Endothelial cell of umbilical vein (primary cell): ENCODE measurements at regions not wholly inside any gene's neighbourhood (a gene's known extent, or its start where the extent isn't known, plus 50 kb on each side); places are given as distances from the start of the nearest gene placed in this dataset.

Experiments used
- BruUV-seq: library from RNA; stranded (reverse); fragments of 400-500 nt; replicated peaks from 2 replicates; lab custom pipeline; 2021; lab: Mats Ljungman, UMichigan
- CTCF ChIA-PET: fragments of 300-600, 350-600 bp; sonication (Branson Sonifier 250); formaldehyde crosslinking; loops from one replicate; lab custom pipeline; 2021; ENCODE audit warnings: antibody characterized with exemption, inconsistent platforms; lab: Charles Lee
- POLR2A ChIA-PET: fragments of 300-600, 350-600 bp; sonication (Branson Sonifier 250); formaldehyde crosslinking; loops from one replicate; lab custom pipeline; 2021; ENCODE audit warnings: antibody characterized with exemption, inconsistent platforms; lab: Charles Lee
- DNase-seq: peaks from one replicate; pipeline ENCODE4 v3.0.0-alpha.2; 2011; ENCODE audit warnings: low read depth, low spot score
- FAIRE-seq: peaks from 2 replicates; lab custom pipeline; 2011; peaks lifted over from hg19 to GRCh38; lab: Jason Lieb, UNC
- H2AFZ ChIP-seq: 2 replicates; pipeline ENCODE4 v1.6.0; 2012; ENCODE audit warnings: low read depth, low read length, control low read depth, inconsistent platforms
- H3K27ac ChIP-seq: 2 replicates; pipeline ENCODE4 v1.5.1; 2011; ENCODE audit warnings: low read depth, mild to moderate bottlenecking, control low read depth, low read length, moderate library complexity; ENCODE audit not compliant: insufficient read depth
- H3K27me3 ChIP-seq, 2 experiments: 2 replicates each; pipeline versions ENCODE4 v1.6.0 to v1.6.1; 2011; ENCODE audit warnings: low read length in 2 of 2, mixed read lengths in 1 of 2; ENCODE audit not compliant: control insufficient read depth in 2 of 2, insufficient read depth in 2 of 2
- H3K36me3 ChIP-seq, 2 experiments: 2 replicates in 1 of 2; 3 replicates in 1 of 2; pipeline ENCODE4 v1.5.1; 2011; ENCODE audit warnings: low read length in 2 of 2, mild to moderate bottlenecking in 1 of 2, moderate library complexity in 1 of 2; ENCODE audit not compliant: control insufficient read depth in 2 of 2, insufficient read depth in 2 of 2; ENCODE audit errors: extremely low read depth in 1 of 2
- H3K4me1 ChIP-seq: 3 replicates; pipeline ENCODE4 v1.5.1; 2011; ENCODE audit warnings: mild to moderate bottlenecking, low read length; ENCODE audit not compliant: control insufficient read depth, insufficient read depth; ENCODE audit errors: extremely low read depth
- H3K4me2 ChIP-seq: 2 replicates; pipeline ENCODE4 v1.6.1; 2011; ENCODE audit warnings: low read length, control low read depth, mixed read lengths; ENCODE audit not compliant: insufficient read depth
- H3K4me3 ChIP-seq, 3 experiments: fragments of 200-600 bp in 1 of 3; sonication (generic), shearing (Covaris generic) in 1 of 3; replicated peaks in 1 of 3; 2 replicates each; pipeline ENCODE4 v1.5.1; 2011 to 2016; ENCODE audit warnings: control low read depth in 3 of 3, low read length in 3 of 3, mild to moderate bottlenecking in 2 of 3, inconsistent platforms in 1 of 3, low read depth in 1 of 3, moderate library complexity in 1 of 3; ENCODE audit not compliant: insufficient read depth in 1 of 3
- H3K79me2 ChIP-seq: 2 replicates; pipeline ENCODE4 v1.6.0; 2012; ENCODE audit warnings: low read length, inconsistent platforms; ENCODE audit not compliant: control insufficient read depth, insufficient read depth
- H3K9ac ChIP-seq: replicated peaks from 2 replicates; pipeline ENCODE3; 2011; ENCODE audit warnings: low read length, control low read depth; ENCODE audit not compliant: insufficient read depth; ENCODE audit errors: extremely low read depth
- H3K9me1 ChIP-seq: replicated peaks from 3 replicates; pipeline ENCODE4 v1.6.0; 2011; ENCODE audit warnings: mild to moderate bottlenecking, low read length; ENCODE audit not compliant: control insufficient read depth, insufficient read depth; ENCODE audit errors: extremely low read depth
- H3K9me3 ChIP-seq: replicated peaks from 2 replicates; pipeline ENCODE4 v1.5.1; 2012; ENCODE audit warnings: low read length, inconsistent platforms; ENCODE audit not compliant: control insufficient read depth, insufficient read depth
- H4K20me1 ChIP-seq: replicated peaks from 2 replicates; pipeline ENCODE3; 2011; ENCODE audit warnings: mild to moderate bottlenecking, low read length; ENCODE audit not compliant: control insufficient read depth, insufficient read depth; ENCODE audit errors: extremely low read depth
- EZH2 ChIP-seq: IDR thresholded peaks from 2 replicates; pipeline ENCODE4 v1.6.1; 2012; ENCODE audit warnings: borderline replicate concordance, low read depth, mild to moderate bottlenecking, moderate library complexity, low read length, inconsistent platforms; ENCODE audit not compliant: severe bottlenecking
- FOS ChIP-seq: IDR thresholded peaks from 2 replicates; pipeline ENCODE4 v1.6.1; 2011; ENCODE audit warnings: mild to moderate bottlenecking, low read length, moderate library complexity, borderline replicate concordance; ENCODE audit not compliant: insufficient read depth
- GATA2 ChIP-seq: IDR thresholded peaks from 2 replicates; pipeline ENCODE4 v1.7.0; 2011; ENCODE audit warnings: low read depth, mild to moderate bottlenecking, moderate library complexity, mixed read lengths, low read length; ENCODE audit not compliant: insufficient read length, insufficient read depth
- JUN ChIP-seq: IDR thresholded peaks from 2 replicates; pipeline ENCODE4 v1.6.1; 2011; ENCODE audit warnings: borderline replicate concordance, low read depth; ENCODE audit not compliant: insufficient read length, insufficient read depth
- MYC ChIP-seq: IDR thresholded peaks from one replicate; pipeline ENCODE4 v1.6.1; 2011; ENCODE audit warnings: mild to moderate bottlenecking, low read depth, low read length
- POLR2A ChIP-seq: IDR thresholded peaks from 2 replicates; pipeline ENCODE4 v1.6.1; 2012; ENCODE audit warnings: low read depth, mild to moderate bottlenecking, control low read depth, low read length
- POLR2AphosphoS5 ChIP-seq: IDR thresholded peaks from 2 replicates; pipeline ENCODE4 v1.6.1; 2012; ENCODE audit warnings: low read depth, mild to moderate bottlenecking, control low read depth, low read length, moderate library complexity; ENCODE audit not compliant: insufficient read depth
- dilution Hi-C: fragments of 300-500 bp; cut with MboI; formaldehyde crosslinking; loops from one replicate; pipeline ENCODE4 v1.15.0; 2019; ENCODE audit warnings: low sequenced_read_pairs; ENCODE audit not compliant: extremely low pct_ligation_motif_present
- intact Hi-C: fragments of 100-400 bp; cut with micrococcal nuclease; formaldehyde crosslinking; loops from one replicate; pipeline ENCODE4 v1.10.0; 2022
- TF ChIP-seq, protein P1 (sequence below): IDR thresholded peaks from 2 replicates; pipeline ENCODE4 v1.6.1; 2011; ENCODE audit not compliant: insufficient read depth, insufficient read length
- TF ChIP-seq, protein P2 (sequence below), 2 donors: IDR thresholded peaks; 1 replicate in 1 of 2; 2 replicates in 1 of 2; pipeline ENCODE4 v1.5.1; 2011; ENCODE audit warnings: low read length in 2 of 2, mild to moderate bottlenecking in 2 of 2, moderate library complexity in 2 of 2, control low read depth in 1 of 2, inconsistent platforms in 1 of 2, low read depth in 1 of 2; ENCODE audit not compliant: insufficient read depth in 1 of 2; ENCODE audit errors: extremely low read depth in 1 of 2

DNA sequence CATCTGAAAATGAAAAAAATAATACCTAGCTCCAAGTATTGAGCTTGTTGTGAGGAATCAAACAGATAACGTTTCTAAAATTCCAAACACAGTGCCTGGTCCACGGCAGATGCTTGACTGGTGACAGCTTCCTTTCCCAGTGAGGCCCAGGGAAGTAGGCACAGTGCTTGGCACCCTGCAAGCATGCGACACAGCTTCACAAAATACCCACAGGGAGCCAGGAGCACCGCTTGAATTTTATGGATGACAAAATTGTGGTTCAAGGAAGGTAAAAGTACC is 205.1 kb upstream of the TNP1 start:
- POLR2A ChIA-PET = no interaction called here
- no TSS peak for BruUV-seq

More for the DNA sequence above, 205.1 kb upstream of the TNP1 start:
- Histone ChIP-seq H2AFZ (no peak overlapping the region), H3K27ac (no peak overlapping the region), H3K4me2 (no peak overlapping the region), H3K9me1 (no peaks in the 10 kb centered on the region), H3K79me2 (no peaks in the 10 kb centered on the region), H3K36me3 (no peaks in the 10 kb centered on the region), H4K20me1 (no peaks in the 10 kb centered on the region), H3K9ac (no peak overlapping the region), H3K27me3 (no peaks in the 10 kb centered on the region), H3K4me1 (peaks cover 12% of the 10 kb centered on the region), H3K9me3 (no peaks in the 10 kb centered on the region), H3K4me3 (no peak overlapping the region)
- dilution Hi-C loops = no loop called here
- FAIRE-seq (no peak), DNase-seq (no peak)
- TF ChIP-seq GATA2 (no peak), EZH2 (no peak), MYC (no peak), POLR2AphosphoS5 (no peak), POLR2A (no peak), FOS (no peak), JUN (no peak)
- TF ChIP-seq, protein P1, sequence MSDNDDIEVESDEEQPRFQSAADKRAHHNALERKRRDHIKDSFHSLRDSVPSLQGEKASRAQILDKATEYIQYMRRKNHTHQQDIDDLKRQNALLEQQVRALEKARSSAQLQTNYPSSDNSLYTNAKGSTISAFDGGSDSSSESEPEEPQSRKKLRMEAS = no peak
- TF ChIP-seq, protein P2, sequence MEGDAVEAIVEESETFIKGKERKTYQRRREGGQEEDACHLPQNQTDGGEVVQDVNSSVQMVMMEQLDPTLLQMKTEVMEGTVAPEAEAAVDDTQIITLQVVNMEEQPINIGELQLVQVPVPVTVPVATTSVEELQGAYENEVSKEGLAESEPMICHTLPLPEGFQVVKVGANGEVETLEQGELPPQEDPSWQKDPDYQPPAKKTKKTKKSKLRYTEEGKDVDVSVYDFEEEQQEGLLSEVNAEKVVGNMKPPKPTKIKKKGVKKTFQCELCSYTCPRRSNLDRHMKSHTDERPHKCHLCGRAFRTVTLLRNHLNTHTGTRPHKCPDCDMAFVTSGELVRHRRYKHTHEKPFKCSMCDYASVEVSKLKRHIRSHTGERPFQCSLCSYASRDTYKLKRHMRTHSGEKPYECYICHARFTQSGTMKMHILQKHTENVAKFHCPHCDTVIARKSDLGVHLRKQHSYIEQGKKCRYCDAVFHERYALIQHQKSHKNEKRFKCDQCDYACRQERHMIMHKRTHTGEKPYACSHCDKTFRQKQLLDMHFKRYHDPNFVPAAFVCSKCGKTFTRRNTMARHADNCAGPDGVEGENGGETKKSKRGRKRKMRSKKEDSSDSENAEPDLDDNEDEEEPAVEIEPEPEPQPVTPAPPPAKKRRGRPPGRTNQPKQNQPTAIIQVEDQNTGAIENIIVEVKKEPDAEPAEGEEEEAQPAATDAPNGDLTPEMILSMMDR (IDR thresholded peaks at IDR 0.05; ENCODE audit: extremely low read depth in 1 of 2, insufficient read depth in 1 of 2, low read depth in 1 of 2, low read length in 2 of 2) = no peak
- CTCF ChIA-PET = interaction anchor here (0.6 to 1.4 kb wide), 6 partner anchors 12 to 546 kb away, joined by 3 to 5 read pairs (median 3); no protein-coding TSS in a partner anchor
- intact Hi-C loops = no loop called here
